K562 (cell line): ENCODE measurements at regions not wholly inside any gene's neighbourhood (a gene's known extent, or its start where the extent isn't known, plus 50 kb on each side); places are given as distances from the start of the nearest gene placed in this dataset.
A peak's percentile ranks its signal among the peaks of the same experiment; 100 is the strongest.

Experiments used
- ATAC-seq: fragments of 200-7000 bp; cut with Tn5 transposase; 3 replicates; pipeline ENCODE4 v1.9.1; 2020; ENCODE audit warnings: moderate library complexity
- BruUV-seq: library from RNA; stranded (reverse); fragments of 400-500 nt; replicated peaks from 2 replicates; lab custom pipeline; 2021; lab: Mats Ljungman, UMichigan
- CTCF ChIA-PET: fragments of 300-600 bp; formaldehyde crosslinking; extraction: SDS; loops from one replicate; lab custom pipeline; 2021; ENCODE audit warnings: low intra/inter-chr PET ratio; lab: Yijun Ruan, JAX
- POLR2A ChIA-PET: fragments of 300-600, 350-650 bp; sonication (Branson Sonifier 250); formaldehyde crosslinking; extraction: SDS; loops from one replicate; lab custom pipeline; 2021; ENCODE audit warnings: antibody characterized with exemption, inconsistent platforms; lab: Yijun Ruan, JAX
- DNase-seq, 4 experiments: peaks; one replicate each; pipeline versions ENCODE4 v3.0.0 to v3.0.0-alpha.2; 2011 to 2018; ENCODE audit warnings: low spot score in 3 of 4, mixed read lengths in 3 of 4; ENCODE audit errors: extremely low read depth in 1 of 4
- FAIRE-seq: peaks from 2 replicates; lab custom pipeline; 2011; peaks lifted over from hg19 to GRCh38; lab: Jason Lieb, UNC
- H2AFZ ChIP-seq: 2 replicates; pipeline ENCODE4 v1.6.0; 2011; ENCODE audit warnings: low read depth, low read length, control low read depth, inconsistent platforms
- H3K27ac ChIP-seq: fragments of 200-600 bp; 3 replicates; pipeline ENCODE4 v1.8.0; 2011; ENCODE audit warnings: low read depth, mild to moderate bottlenecking, control low read depth, inconsistent platforms, low read length, moderate library complexity, mixed read lengths; ENCODE audit errors: extremely low read depth
- H3K27me3 ChIP-seq, 2 experiments: fragments of 300-600 bp in 1 of 2; 2 replicates in 1 of 2; 3 replicates in 1 of 2; pipeline versions ENCODE4 v1.6.0 to v1.8.0; 2011; ENCODE audit warnings: inconsistent platforms in 2 of 2, low read length in 2 of 2, mild to moderate bottlenecking in 1 of 2, mixed read lengths in 1 of 2, moderate library complexity in 1 of 2; ENCODE audit not compliant: control insufficient read depth in 2 of 2, insufficient read depth in 2 of 2
- H3K36me3 ChIP-seq: fragments of 300-600 bp; 3 replicates; pipeline ENCODE4 v1.8.0; 2011; ENCODE audit warnings: mild to moderate bottlenecking, low read length, inconsistent platforms; ENCODE audit not compliant: control insufficient read depth, insufficient read depth
- H3K4me1 ChIP-seq, 2 experiments: fragments of 200-600 bp in 1 of 2; replicated peaks in 1 of 2; 2 replicates in 1 of 2; 3 replicates in 1 of 2; pipeline versions ENCODE4 v1.5.1 to v1.8.0; 2011; ENCODE audit warnings: inconsistent platforms in 2 of 2, low read length in 2 of 2, mild to moderate bottlenecking in 1 of 2, mixed read lengths in 1 of 2, moderate library complexity in 1 of 2; ENCODE audit not compliant: control insufficient read depth in 2 of 2, insufficient read depth in 2 of 2
- H3K4me2 ChIP-seq: 2 replicates; pipeline ENCODE4 v1.6.1; 2011; ENCODE audit warnings: low read length, control low read depth, inconsistent platforms, mixed read lengths; ENCODE audit not compliant: insufficient read depth
- H3K4me3 ChIP-seq: fragments of 200-600 bp; sonication (generic), shearing (Covaris generic); 2 replicates; pipeline ENCODE4 v1.5.1; 2016; ENCODE audit warnings: control low read depth, inconsistent platforms
- H3K79me2 ChIP-seq: fragments of 200-600 bp; 3 replicates; pipeline ENCODE4 v1.8.0; 2011; ENCODE audit warnings: low read length, inconsistent platforms; ENCODE audit not compliant: control insufficient read depth, insufficient read depth
- H3K9ac ChIP-seq, 2 experiments: 2 replicates each; pipeline versions ENCODE4 v1.6.0 to v1.6.1; 2011; ENCODE audit warnings: low read depth in 2 of 2, low read length in 2 of 2, control low read depth in 1 of 2, inconsistent platforms in 1 of 2, mild to moderate bottlenecking in 1 of 2, mixed read lengths in 1 of 2; ENCODE audit not compliant: insufficient read depth in 1 of 2
- H3K9me1 ChIP-seq: one replicate; pipeline ENCODE4 v1.6.0; 2011; ENCODE audit warnings: inconsistent platforms, mild to moderate bottlenecking, low read length, moderate library complexity; ENCODE audit not compliant: control insufficient read depth, insufficient read depth
- H3K9me3 ChIP-seq: replicated peaks from 2 replicates; pipeline ENCODE4 v1.5.1; 2011; ENCODE audit warnings: low read depth, low read length, inconsistent platforms; ENCODE audit not compliant: control insufficient read depth, insufficient read depth
- H4K20me1 ChIP-seq: replicated peaks from 2 replicates; pipeline ENCODE4 v1.6.1; 2011; ENCODE audit warnings: low read length, inconsistent platforms, mixed read lengths; ENCODE audit not compliant: control insufficient read depth, insufficient read depth
- HDAC2 ChIP-seq: fragments of 450-650 bp; IDR thresholded peaks from 2 replicates; pipeline ENCODE4 v1.6.1; 2016; ENCODE audit warnings: mild to moderate bottlenecking
- HNRNPH1 ChIP-seq: fragments of 200-400 bp; formaldehyde crosslinking; optimal IDR thresholded peaks from 2 replicates; pipeline ENCODE3; 2017; ENCODE audit warnings: low read depth, mild to moderate bottlenecking, low read length, moderate library complexity
- HNRNPLL ChIP-seq: fragments of 200-400 bp; formaldehyde crosslinking; IDR thresholded peaks from 2 replicates; pipeline ENCODE4 v1.6.1; 2017; ENCODE audit warnings: low read length, low read depth, mild to moderate bottlenecking; ENCODE audit not compliant: poor library complexity, severe bottlenecking
- KLF1 ChIP-seq: fragments of 450-650 bp; IDR thresholded peaks from 2 replicates; pipeline ENCODE4 v1.6.1; 2016; ENCODE audit warnings: missing genetic modification characterization, missing compliant biosample characterization
- RBM25 ChIP-seq: fragments of 200-400 bp; formaldehyde crosslinking; IDR thresholded peaks from 2 replicates; pipeline ENCODE4 v1.6.1; 2018; ENCODE audit warnings: low read length, low read depth, moderate library complexity; ENCODE audit not compliant: severe bottlenecking
- SMARCB1 ChIP-seq: IDR thresholded peaks from 2 replicates; pipeline ENCODE4 v1.6.1; 2011; ENCODE audit warnings: improper control_type of control experiment, low read depth; ENCODE audit not compliant: insufficient read length
- SMARCE1 ChIP-seq: fragments of 450-650 bp; IDR thresholded peaks from 2 replicates; pipeline ENCODE4 v1.7.1; 2016; ENCODE audit warnings: mild to moderate bottlenecking
- ZNF347 ChIP-seq: fragments of 450-650 bp; formaldehyde crosslinking; IDR thresholded peaks from 2 replicates; pipeline ENCODE4 v1.4.0; 2020; ENCODE audit warnings: low read depth, mild to moderate bottlenecking, moderate library complexity
- ZNF57 ChIP-seq: fragments of 450-650 bp; formaldehyde crosslinking; IDR thresholded peaks from 2 replicates; pipeline ENCODE4 v1.4.0; 2020; ENCODE audit warnings: mild to moderate bottlenecking, moderate library complexity
- WGBS: fragments of 100-300 bp; shearing (Covaris generic); methylation state at CpG from one replicate; pipeline ENCODE4 v1.1.6; 2016; ENCODE audit warnings: low coverage, mixed read lengths; ENCODE audit not compliant: insufficient coverage; ENCODE audit errors: missing lambda C conversion rate; 5-methylcytosine and 5-hydroxymethylcytosine counted together
- in situ Hi-C: fragments of 300-500 bp; cut with MboI; formaldehyde crosslinking; loops from 4 replicates; pipeline ENCODE4 v1.15.0; 2018; ENCODE audit warnings: inconsistent platforms, mixed read lengths
- intact Hi-C: fragments of 100-400 bp; cut with micrococcal nuclease; formaldehyde crosslinking; loops from 2 replicates; pipeline ENCODE4 v1.14.2; 2022
- TF ChIP-seq, protein P1 (sequence below), 2 experiments: fragments of 450-650 bp; conservative IDR thresholded peaks; 2 replicates each; pipeline ENCODE4 v1.6.1; 2017; ENCODE audit warnings: mild to moderate bottlenecking in 2 of 2, moderate library complexity in 2 of 2
- TF ChIP-seq, protein P2 (sequence below): sonication (generic); formaldehyde crosslinking; IDR thresholded peaks from 2 replicates; pipeline ENCODE4 v1.8.1; 2023; ENCODE audit warnings: mild to moderate bottlenecking, missing genetic modification reagents
- TF ChIP-seq, protein P3 (sequence below): IDR thresholded peaks from 3 replicates; pipeline ENCODE4 v1.6.1; 2011; ENCODE audit warnings: borderline replicate concordance, mild to moderate bottlenecking; ENCODE audit not compliant: insufficient read length, insufficient read depth

DNA sequence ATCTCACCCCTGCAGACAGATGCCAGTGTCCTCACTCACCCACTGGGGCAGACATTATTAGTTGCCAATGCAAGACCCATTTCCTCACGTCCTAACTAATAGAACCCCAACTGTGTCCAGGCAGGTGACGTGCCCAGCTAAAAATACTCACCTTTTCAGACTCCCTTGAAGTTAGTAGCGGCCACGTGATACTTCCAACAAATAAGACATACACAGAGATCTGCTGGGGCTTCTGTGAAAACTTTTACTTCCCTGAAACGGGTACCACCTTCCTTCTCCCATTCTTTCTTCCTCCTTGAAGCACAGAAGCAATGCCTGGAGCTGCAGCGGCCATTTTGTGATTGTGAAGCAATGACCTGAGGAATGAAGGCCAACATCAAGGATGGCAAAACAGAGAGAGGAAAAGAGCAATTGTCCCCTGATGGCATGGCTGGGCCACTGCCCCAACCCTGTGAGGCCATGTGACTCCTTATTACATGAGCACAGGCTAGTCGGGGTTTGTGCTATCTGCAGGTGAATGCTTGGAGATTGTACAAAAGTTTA, 74.4 kb upstream of the TMPRSS2 start:
- WGBS = under 1% methylated on average over 7 of the region's 7 CpGs

DNA sequence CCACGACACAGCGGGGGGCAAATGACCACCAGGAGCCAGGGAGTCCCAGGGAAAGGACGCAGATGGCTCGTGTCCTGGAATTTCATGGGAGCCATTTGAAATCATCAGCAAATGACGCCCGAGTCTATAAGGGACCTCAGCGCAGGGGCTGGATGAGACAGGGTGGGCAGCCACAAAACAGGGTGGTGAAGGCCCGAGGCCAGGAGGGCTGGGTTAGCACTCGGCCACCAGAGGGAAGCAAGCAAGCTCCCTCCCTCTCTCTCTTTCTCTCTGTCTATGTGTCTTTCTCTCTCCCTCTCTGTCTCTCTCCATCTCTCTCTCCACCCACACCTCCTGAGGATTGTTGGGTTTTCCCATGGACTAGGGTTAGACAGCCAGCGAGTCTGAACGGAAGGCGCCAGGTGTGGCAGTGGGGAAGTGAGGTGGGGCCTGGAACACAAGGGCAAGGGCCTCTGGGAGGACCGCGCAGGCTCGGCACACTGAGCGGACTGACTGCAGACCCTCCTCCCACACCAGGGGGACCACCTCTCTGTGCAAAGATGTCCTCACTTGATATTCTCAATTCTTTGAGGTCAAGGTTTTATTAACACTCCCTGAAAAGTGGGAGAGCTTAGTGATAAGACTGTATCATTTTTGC, 73.8 kb upstream of the TMPRSS2 start:
- H3K36me3 ChIP-seq = no peaks in the 10 kb centered on the region
- no peak overlapping the region for H3K4me2 ChIP-seq
- H3K9ac ChIP-seq = no peak overlapping the region
- FAIRE-seq (no peak), ATAC-seq (no peak), DNase-seq (no peak)
- no peak overlapping the region for H2AFZ ChIP-seq
- CTCF ChIA-PET = no interaction called here
- in situ Hi-C loops (no loop called here), intact Hi-C loops (no loop called here)
- no peak overlapping the region for H3K27ac ChIP-seq
- H3K4me1 ChIP-seq = no peaks in the 10 kb centered on the region
- POLR2A ChIA-PET = no interaction called here
- no peaks in the 10 kb centered on the region for H3K9me3 ChIP-seq
- no peaks in the 10 kb centered on the region for H3K9me1 ChIP-seq
- no peaks in the 10 kb centered on the region for H4K20me1 ChIP-seq
- no TSS peak for BruUV-seq
- H3K4me3 ChIP-seq = no peak overlapping the region
- no peaks in the 10 kb centered on the region for H3K79me2 ChIP-seq
- H3K27me3 ChIP-seq = no peaks in the 10 kb centered on the region; a peak in 1 of 5 replicates
- WGBS = 1% methylated on average over 16 of the region's 16 CpGs
- TF ChIP-seq HNRNPLL (no peak), HDAC2 (no peak), SMARCE1 (no peak), KLF1 (tag) (no peak), SMARCB1 (no peak), ZNF347 (no peak)
- TF ChIP-seq, protein P1, sequence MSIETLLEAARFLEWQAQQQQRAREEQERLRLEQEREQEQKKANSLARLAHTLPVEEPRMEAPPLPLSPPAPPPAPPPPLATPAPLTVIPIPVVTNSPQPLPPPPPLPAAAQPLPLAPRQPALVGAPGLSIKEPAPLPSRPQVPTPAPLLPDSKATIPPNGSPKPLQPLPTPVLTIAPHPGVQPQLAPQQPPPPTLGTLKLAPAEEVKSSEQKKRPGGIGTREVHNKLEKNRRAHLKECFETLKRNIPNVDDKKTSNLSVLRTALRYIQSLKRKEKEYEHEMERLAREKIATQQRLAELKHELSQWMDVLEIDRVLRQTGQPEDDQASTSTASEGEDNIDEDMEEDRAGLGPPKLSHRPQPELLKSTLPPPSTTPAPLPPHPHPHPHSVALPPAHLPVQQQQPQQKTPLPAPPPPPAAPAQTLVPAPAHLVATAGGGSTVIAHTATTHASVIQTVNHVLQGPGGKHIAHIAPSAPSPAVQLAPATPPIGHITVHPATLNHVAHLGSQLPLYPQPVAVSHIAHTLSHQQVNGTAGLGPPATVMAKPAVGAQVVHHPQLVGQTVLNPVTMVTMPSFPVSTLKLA (conservative IDR thresholded peaks at IDR 0.05) = no peak
- TF ChIP-seq, protein P2, sequence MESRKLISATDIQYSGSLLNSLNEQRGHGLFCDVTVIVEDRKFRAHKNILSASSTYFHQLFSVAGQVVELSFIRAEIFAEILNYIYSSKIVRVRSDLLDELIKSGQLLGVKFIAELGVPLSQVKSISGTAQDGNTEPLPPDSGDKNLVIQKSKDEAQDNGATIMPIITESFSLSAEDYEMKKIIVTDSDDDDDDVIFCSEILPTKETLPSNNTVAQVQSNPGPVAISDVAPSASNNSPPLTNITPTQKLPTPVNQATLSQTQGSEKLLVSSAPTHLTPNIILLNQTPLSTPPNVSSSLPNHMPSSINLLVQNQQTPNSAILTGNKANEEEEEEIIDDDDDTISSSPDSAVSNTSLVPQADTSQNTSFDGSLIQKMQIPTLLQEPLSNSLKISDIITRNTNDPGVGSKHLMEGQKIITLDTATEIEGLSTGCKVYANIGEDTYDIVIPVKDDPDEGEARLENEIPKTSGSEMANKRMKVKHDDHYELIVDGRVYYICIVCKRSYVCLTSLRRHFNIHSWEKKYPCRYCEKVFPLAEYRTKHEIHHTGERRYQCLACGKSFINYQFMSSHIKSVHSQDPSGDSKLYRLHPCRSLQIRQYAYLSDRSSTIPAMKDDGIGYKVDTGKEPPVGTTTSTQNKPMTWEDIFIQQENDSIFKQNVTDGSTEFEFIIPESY = no peak
- TF ChIP-seq, protein P3, sequence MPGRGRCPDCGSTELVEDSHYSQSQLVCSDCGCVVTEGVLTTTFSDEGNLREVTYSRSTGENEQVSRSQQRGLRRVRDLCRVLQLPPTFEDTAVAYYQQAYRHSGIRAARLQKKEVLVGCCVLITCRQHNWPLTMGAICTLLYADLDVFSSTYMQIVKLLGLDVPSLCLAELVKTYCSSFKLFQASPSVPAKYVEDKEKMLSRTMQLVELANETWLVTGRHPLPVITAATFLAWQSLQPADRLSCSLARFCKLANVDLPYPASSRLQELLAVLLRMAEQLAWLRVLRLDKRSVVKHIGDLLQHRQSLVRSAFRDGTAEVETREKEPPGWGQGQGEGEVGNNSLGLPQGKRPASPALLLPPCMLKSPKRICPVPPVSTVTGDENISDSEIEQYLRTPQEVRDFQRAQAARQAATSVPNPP = no peak

More for the DNA sequence above, 74.4 kb upstream of the TMPRSS2 start:
- no peaks in the 10 kb centered on the region for H3K4me1 ChIP-seq
- no peaks in the 10 kb centered on the region for H4K20me1 ChIP-seq
- no peak for ATAC-seq
- in situ Hi-C loops = no loop called here
- ChIA-PET CTCF (no interaction called here), POLR2A (no interaction called here)
- no peak for DNase-seq
- H3K36me3 ChIP-seq = no peaks in the 10 kb centered on the region
- no peaks in the 10 kb centered on the region for H3K9me1 ChIP-seq
- no peak overlapping the region for H3K4me2 ChIP-seq
- intact Hi-C loops = no loop called here
- no peaks in the 10 kb centered on the region for H3K79me2 ChIP-seq
- H3K9me3 ChIP-seq = no peaks in the 10 kb centered on the region
- no peaks in the 10 kb centered on the region; a peak in 1 of 5 replicates for H3K27me3 ChIP-seq
- FAIRE-seq = no peak
- no TSS peak for BruUV-seq
- no peak overlapping the region for H3K9ac ChIP-seq
- no peak overlapping the region for H3K27ac ChIP-seq
- no peak overlapping the region for H3K4me3 ChIP-seq
- no peak for TF ChIP-seq HNRNPH1
- no peak for TF ChIP-seq ZNF57
- TF ChIP-seq RBM25 = peak; percentile 40
- no peak overlapping the region for H2AFZ ChIP-seq
